ENCODE measurements at regions not wholly inside any gene's neighbourhood (a gene's known extent, or its start where the extent isn't known, plus 50 kb on each side); places are given as distances from the start of the nearest gene placed in this dataset.

- Histone ChIP-seq H3K27me3 (replicated peaks; ENCODE audit: control insufficient read depth, insufficient read depth, low read length) (no peaks in the 10 kb centered on the region), H3K36me3 (ENCODE audit: control insufficient read depth, insufficient read depth, low read length) (no peaks in the 10 kb centered on the region), H3K9me3 (0 out of 2 replicates have a peak, but pooled peaks cover 4% of the 10 kb centered on the region), H3K4me1 (no peaks in the 10 kb centered on the region), H3K4me3 (ENCODE audit: low read depth, low read length) (no peak overlapping the region)
- BruUV-seq (replicated peaks), result no TSS peak
- Mint-ChIP-seq H3K27me3 (ENCODE audit: insufficient read depth, unreplicated experiment) (peaks cover 16% of the 10 kb centered on the region), H3K4me1 (ENCODE audit: low read depth, unreplicated experiment) (no peaks in the 10 kb centered on the region), H3K36me3 (ENCODE audit: insufficient read depth, unreplicated experiment) (no peaks in the 10 kb centered on the region), H3K27ac (ENCODE audit: unreplicated experiment) (no peak overlapping the region), H3K9me3 (ENCODE audit: unreplicated experiment) (peaks cover 20% of the 10 kb centered on the region), H3K4me3 (ENCODE audit: unreplicated experiment) (no peak overlapping the region)
- ChIA-PET CTCF (interaction anchor here (1.5 kb wide), 1 partner anchor 9 kb away, joined by 3 read pairs; no protein-coding TSS in a partner anchor), POLR2A (no interaction called here)
- no peak for TF ChIP-seq CTCF (IDR thresholded peaks at IDR 0.05; ENCODE audit: insufficient read depth in 1 of 2, low read depth in 1 of 2, low read length in 1 of 2, severe bottlenecking in 1 of 2, unreplicated experiment in 1 of 2)
- intact Hi-C loops (cut with micrococcal nuclease; ENCODE audit: unreplicated experiment), result no loop called here
- DNase-seq, result no peak
Observed at GRCh38 chr2:128727914-128728313, 409.2 kb upstream of the HS6ST1 start.

GRCh38 chr2:128729051-128729450 lies 410.4 kb upstream of the HS6ST1 start:
- Histone ChIP-seq H3K36me3 (ENCODE audit: control insufficient read depth, insufficient read depth, low read length) (no peaks in the 10 kb centered on the region), H3K9me3 (0 out of 2 replicates have a peak, but pooled peaks cover 4% of the 10 kb centered on the region), H3K4me3 (ENCODE audit: low read depth, low read length) (no peak overlapping the region), H3K27me3 (replicated peaks; ENCODE audit: control insufficient read depth, insufficient read depth, low read length) (no peaks in the 10 kb centered on the region), H3K4me1 (no peaks in the 10 kb centered on the region)
- POLR2A ChIA-PET, result no interaction called here
- intact Hi-C loops (cut with micrococcal nuclease; ENCODE audit: unreplicated experiment), result no loop called here
- H3K27me3 Mint-ChIP-seq (ENCODE audit: insufficient read depth, unreplicated experiment), result peaks cover 16% of the 10 kb centered on the region
- H3K36me3 Mint-ChIP-seq (ENCODE audit: insufficient read depth, unreplicated experiment), result no peaks in the 10 kb centered on the region
- no peak overlapping the region for H3K27ac Mint-ChIP-seq (ENCODE audit: unreplicated experiment)
- H3K4me1 Mint-ChIP-seq (ENCODE audit: low read depth, unreplicated experiment), result no peaks in the 10 kb centered on the region
- no peak overlapping the region for H3K4me3 Mint-ChIP-seq (ENCODE audit: unreplicated experiment)
- CTCF ChIA-PET, result no interaction called here
- BruUV-seq (replicated peaks), result no TSS peak
- peaks cover 20% of the 10 kb centered on the region for H3K9me3 Mint-ChIP-seq (ENCODE audit: unreplicated experiment)
- DNase-seq, result no peak
- no peak for TF ChIP-seq CTCF (IDR thresholded peaks at IDR 0.05; ENCODE audit: insufficient read depth in 1 of 2, low read depth in 1 of 2, low read length in 1 of 2, severe bottlenecking in 1 of 2, unreplicated experiment in 1 of 2)

- BruUV-seq (replicated peaks), result no TSS peak
- no peaks in the 10 kb centered on the region for H3K4me1 Mint-ChIP-seq (ENCODE audit: low read depth, unreplicated experiment)
- H3K4me3 Mint-ChIP-seq (ENCODE audit: unreplicated experiment), result no peak overlapping the region
- peaks cover 2% of the 10 kb centered on the region for H3K27me3 Mint-ChIP-seq (ENCODE audit: insufficient read depth, unreplicated experiment)
- H3K27me3 ChIP-seq (replicated peaks; ENCODE audit: control insufficient read depth, insufficient read depth, low read length), result no peaks in the 10 kb centered on the region
- no peak for DNase-seq
- ChIA-PET CTCF (no interaction called here), POLR2A (no interaction called here)
- no peak for TF ChIP-seq CTCF (IDR thresholded peaks at IDR 0.05; ENCODE audit: insufficient read depth in 1 of 2, low read depth in 1 of 2, low read length in 1 of 2, severe bottlenecking in 1 of 2, unreplicated experiment in 1 of 2)
- no peaks in the 10 kb centered on the region for H3K36me3 Mint-ChIP-seq (ENCODE audit: insufficient read depth, unreplicated experiment)
- H3K27ac Mint-ChIP-seq (ENCODE audit: unreplicated experiment), result no peak overlapping the region
- 0 out of 2 replicates have a peak, but pooled peaks cover 4% of the 10 kb centered on the region for H3K9me3 ChIP-seq
- no peaks in the 10 kb centered on the region for H3K4me1 ChIP-seq
- H3K36me3 ChIP-seq (ENCODE audit: control insufficient read depth, insufficient read depth, low read length), result no peaks in the 10 kb centered on the region
- H3K9me3 Mint-ChIP-seq (ENCODE audit: unreplicated experiment), result peaks cover 20% of the 10 kb centered on the region
- intact Hi-C loops (cut with micrococcal nuclease; ENCODE audit: unreplicated experiment), result no loop called here
- no peak overlapping the region for H3K4me3 ChIP-seq (ENCODE audit: low read depth, low read length)
Observed at GRCh38 chr2:128731994-128732650, 413.5 kb upstream of the HS6ST1 start.

All from Caco-2 (cell line).